ENCODE measurements at regions not wholly inside any gene's neighbourhood (a gene's known extent, or its start where the extent isn't known, plus 50 kb on each side); places are given as distances from the start of the nearest gene placed in this dataset.

DNA sequence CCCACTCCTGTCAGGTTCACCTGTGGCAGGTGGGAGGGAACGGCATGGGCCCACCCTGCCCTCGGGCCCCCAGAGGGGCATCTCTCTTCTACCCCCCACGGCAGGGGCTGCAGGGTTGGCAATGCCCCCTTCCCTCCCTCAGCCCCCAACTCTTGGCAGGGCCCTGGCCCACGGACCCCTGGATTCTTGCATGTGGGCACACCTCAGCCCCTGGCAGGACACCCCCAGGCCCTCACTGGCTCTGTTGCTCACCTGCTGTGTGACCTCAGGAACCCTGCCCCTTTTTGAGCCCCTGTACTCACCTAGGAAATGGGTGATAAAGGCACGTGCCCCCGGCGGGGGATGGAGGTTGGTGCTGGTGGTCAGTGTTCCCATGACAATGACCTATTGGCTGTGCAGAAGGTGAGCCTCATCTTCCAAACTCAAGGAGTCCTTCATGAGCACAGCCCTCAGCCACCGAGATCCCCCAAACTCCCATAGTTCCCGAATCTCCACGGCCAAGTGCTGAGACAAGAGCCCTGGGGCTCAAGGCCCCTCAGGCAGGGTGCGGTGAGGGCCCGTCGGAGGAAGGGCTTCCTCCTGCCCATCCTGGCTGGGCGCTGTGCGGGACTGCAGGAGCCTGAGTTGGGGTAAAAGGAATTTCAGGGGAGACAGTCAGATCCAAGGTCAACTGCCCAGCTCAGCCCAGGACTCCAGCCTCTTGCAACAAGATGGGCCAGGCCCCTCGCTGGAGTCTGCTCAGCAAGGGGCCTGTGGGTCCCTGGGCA lies 198.2 kb downstream of the IGLL1 start (continued):
- TF ChIP-seq SP2 (IDR thresholded peaks at IDR 0.05; ENCODE audit: low read length) (no peak), EP300 (IDR thresholded peaks at IDR 0.05; ENCODE audit: borderline replicate concordance in 1 of 2, low read depth in 2 of 2, low read length in 2 of 2) (no peak)

Measured in H1 (cell line).